DND-41 (cell line): ENCODE measurements at regions not wholly inside any gene's neighbourhood (a gene's known extent, or its start where the extent isn't known, plus 50 kb on each side); places are given as distances from the start of the nearest gene placed in this dataset.

ENCODE experiments used
- EZH2 ChIP-seq: IDR thresholded peaks from 3 replicates; pipeline ENCODE4 v1.6.1; 2012; ENCODE audit warnings: borderline replicate concordance, low read depth, mild to moderate bottlenecking, moderate library complexity, low read length, inconsistent platforms; ENCODE audit not compliant: severe bottlenecking
- TF ChIP-seq, protein P1 (sequence below): IDR thresholded peaks from 2 replicates; pipeline ENCODE4 v1.5.1; 2012; ENCODE audit warnings: borderline replicate concordance, low read length, moderate library complexity, mild to moderate bottlenecking; ENCODE audit not compliant: poor library complexity, severe bottlenecking; ENCODE audit errors: extremely low read depth

DNA sequence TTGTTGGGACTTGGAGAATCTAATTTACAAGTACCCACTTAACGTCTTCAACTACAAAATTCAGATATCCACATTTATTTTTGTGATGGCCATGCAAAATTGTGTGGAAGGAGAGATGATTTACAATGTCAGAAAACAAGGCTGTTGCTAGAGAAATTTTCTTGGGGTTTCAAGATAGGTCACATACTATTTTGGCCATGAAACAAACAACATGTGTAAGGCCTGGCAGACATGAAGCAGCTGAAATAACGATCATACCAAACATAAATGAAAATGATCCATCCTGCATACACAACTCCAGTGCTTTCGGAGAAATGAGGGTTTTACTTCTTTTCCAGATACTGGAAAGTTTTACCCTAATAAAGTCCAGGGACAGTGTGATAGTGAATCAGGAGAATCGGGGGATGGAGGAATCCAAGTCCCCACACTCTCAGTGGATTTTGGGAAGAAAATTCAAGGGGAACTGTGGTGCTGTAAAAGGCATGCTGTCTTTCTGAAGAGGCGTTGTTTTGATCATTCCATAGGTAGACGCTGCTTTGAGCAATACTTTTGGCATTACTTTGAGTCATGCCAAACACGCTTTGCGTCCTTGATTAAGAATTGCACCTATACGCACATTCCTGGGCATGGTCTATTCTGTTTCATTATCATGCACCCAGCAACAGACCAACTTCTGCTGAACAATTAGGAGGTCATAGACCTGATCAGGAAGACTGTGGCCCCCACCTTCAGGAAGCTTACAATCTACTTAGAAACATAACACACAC is 79.4 kb downstream of the POU3F3 start:
- TF ChIP-seq, protein P1, sequence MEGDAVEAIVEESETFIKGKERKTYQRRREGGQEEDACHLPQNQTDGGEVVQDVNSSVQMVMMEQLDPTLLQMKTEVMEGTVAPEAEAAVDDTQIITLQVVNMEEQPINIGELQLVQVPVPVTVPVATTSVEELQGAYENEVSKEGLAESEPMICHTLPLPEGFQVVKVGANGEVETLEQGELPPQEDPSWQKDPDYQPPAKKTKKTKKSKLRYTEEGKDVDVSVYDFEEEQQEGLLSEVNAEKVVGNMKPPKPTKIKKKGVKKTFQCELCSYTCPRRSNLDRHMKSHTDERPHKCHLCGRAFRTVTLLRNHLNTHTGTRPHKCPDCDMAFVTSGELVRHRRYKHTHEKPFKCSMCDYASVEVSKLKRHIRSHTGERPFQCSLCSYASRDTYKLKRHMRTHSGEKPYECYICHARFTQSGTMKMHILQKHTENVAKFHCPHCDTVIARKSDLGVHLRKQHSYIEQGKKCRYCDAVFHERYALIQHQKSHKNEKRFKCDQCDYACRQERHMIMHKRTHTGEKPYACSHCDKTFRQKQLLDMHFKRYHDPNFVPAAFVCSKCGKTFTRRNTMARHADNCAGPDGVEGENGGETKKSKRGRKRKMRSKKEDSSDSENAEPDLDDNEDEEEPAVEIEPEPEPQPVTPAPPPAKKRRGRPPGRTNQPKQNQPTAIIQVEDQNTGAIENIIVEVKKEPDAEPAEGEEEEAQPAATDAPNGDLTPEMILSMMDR = no peak
- TF ChIP-seq EZH2 = no peak
